NT2/D1 (cell line): ENCODE measurements at regions not wholly inside any gene's neighbourhood (a gene's known extent, or its start where the extent isn't known, plus 50 kb on each side); places are given as distances from the start of the nearest gene placed in this dataset.

ENCODE experiments used
- DNase-seq: peaks from one replicate; pipeline ENCODE4 v3.0.0-alpha.2; 2011; ENCODE audit warnings: low read depth, low spot score
- H3K27me3 ChIP-seq: 2 replicates; pipeline ENCODE4 v1.6.0; 2011; ENCODE audit warnings: mild to moderate bottlenecking; ENCODE audit not compliant: insufficient read length, insufficient read depth
- H3K36me3 ChIP-seq: 2 replicates; pipeline ENCODE4 v1.6.1; 2011; ENCODE audit warnings: mild to moderate bottlenecking, low read length, mixed read lengths; ENCODE audit not compliant: insufficient read depth, insufficient read length
- H3K4me1 ChIP-seq: 2 replicates; pipeline ENCODE4 v1.5.1; 2011; ENCODE audit not compliant: insufficient read depth, insufficient read length
- H3K4me3 ChIP-seq: 2 replicates; pipeline ENCODE4 v1.5.1; 2011; ENCODE audit warnings: low read depth; ENCODE audit not compliant: insufficient read length
- H3K9ac ChIP-seq: 2 replicates; pipeline ENCODE4 v1.6.0; 2011; ENCODE audit warnings: low read depth; ENCODE audit not compliant: insufficient read length
- H3K9me3 ChIP-seq: 2 replicates; pipeline ENCODE4 v1.5.1; 2011; ENCODE audit warnings: mild to moderate bottlenecking, low read length; ENCODE audit not compliant: insufficient read depth
- SUZ12 ChIP-seq: IDR thresholded peaks from 2 replicates; pipeline ENCODE4 v1.6.1; 2011; ENCODE audit not compliant: insufficient read length, insufficient read depth; ENCODE audit errors: extremely low read depth
- YY1 ChIP-seq: IDR thresholded peaks from 2 replicates; pipeline ENCODE4 v1.6.1; 2011; ENCODE audit not compliant: insufficient read length, insufficient read depth
- ZNF274 ChIP-seq: IDR thresholded peaks from 2 replicates; pipeline ENCODE4 v1.6.1; 2011; ENCODE audit warnings: mild to moderate bottlenecking, low read depth, low read length

DNA sequence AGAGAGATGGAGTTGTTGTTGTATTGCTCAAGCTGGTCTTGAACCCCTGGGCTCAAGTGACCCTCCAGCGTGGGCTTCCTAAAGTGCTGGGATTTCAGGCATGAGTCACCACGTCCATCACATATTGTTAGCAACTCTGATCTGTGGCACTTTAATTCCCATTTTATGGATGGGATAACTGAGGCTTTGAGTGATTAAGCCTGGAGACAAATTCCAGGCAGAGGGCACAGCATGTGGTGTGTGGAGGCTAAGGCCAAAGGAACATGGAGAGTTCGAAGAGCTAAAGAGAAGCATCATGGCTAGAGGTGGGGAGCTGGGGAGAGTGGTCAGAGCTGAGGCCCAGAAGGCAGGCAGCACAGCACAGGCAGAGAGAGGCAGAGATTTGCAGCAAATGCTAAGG is 458.4 kb downstream of the XPNPEP1 start:
- no peaks in the 10 kb centered on the region for H3K9me3 ChIP-seq
- H3K9ac ChIP-seq: no peak overlapping the region
- no peaks in the 10 kb centered on the region for H3K27me3 ChIP-seq
- no peaks in the 10 kb centered on the region for H3K4me1 ChIP-seq
- DNase-seq: no peak
- no peak overlapping the region for H3K4me3 ChIP-seq
- TF ChIP-seq YY1 (no peak), ZNF274 (no peak), SUZ12 (no peak)
- H3K36me3 ChIP-seq: no peaks in the 10 kb centered on the region

DNA sequence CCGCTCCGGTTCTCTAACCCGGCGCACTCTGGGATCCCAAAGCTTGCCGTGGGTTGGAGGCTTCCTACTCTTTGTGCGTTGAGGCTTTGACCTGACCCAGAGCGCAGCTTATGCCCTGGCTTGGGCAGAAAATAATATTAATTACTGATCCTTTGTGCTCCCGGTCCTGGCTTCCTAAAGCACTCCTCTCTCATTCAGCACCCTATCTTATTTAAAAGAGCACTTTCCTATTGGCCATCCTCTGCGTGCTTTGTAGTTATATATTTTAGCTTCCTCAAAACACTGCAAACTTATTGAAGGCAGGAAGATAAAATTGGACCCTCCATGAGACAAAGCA is 466.0 kb downstream of the XPNPEP1 start:
- Histone ChIP-seq H3K4me1 (no peaks in the 10 kb centered on the region), H3K36me3 (no peaks in the 10 kb centered on the region), H3K4me3 (peak overlapping the region; percentile 49), H3K9ac (peak overlapping the region; percentile 67), H3K9me3 (peaks cover 4% of the 10 kb centered on the region; the same call in 1 of the 2 replicates), H3K27me3 (peaks cover 28% of the 10 kb centered on the region)
- DNase-seq: no peak
- TF ChIP-seq SUZ12 (no peak), ZNF274 (no peak), YY1 (no peak)

DNA sequence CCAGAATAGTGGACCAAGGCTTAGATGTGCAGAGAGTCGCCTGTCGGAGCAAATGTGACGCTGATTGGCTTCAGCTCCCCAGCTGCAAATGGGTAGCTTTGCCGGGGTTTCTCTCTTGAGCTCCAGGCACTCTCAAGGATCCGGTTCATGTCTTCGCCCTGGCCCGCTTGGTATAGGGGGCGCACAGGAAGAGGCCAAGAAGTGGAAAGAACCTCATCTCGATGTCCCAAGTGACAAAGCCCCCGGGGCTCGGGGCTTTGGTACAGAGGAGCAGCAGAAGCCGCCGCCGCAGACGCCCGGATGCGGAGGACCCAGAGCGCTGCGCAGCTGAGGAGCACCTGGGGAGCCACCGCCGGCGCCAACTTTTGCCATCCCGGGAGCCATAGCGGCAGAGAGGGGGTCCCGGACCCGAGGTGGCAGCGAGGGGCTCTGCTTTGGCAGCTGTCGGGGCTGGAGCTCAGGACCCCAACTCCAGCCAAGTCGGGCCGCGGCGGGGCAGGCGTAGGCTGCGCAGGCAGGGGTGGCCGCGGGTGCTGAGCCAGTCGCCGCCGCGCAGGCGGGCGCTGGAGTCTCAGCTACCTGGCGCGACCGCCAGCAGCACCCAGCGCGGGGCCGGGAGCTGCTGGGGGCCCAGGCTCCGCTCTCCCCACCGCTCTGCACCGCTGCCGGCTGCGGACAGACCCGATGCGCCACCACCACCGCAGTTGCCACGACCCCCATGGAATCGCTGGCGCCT is 466.6 kb downstream of the XPNPEP1 start:
- peaks cover 28% of the 10 kb centered on the region for H3K27me3 ChIP-seq
- TF ChIP-seq SUZ12: no peak
- TF ChIP-seq ZNF274: no peak
- TF ChIP-seq YY1: no peak
- DNase-seq: peak; percentile 27
- no peaks in the 10 kb centered on the region for H3K4me1 ChIP-seq
- H3K36me3 ChIP-seq: no peaks in the 10 kb centered on the region
- H3K9ac ChIP-seq: peak overlapping the region; percentile 67
- H3K9me3 ChIP-seq: peaks cover 4% of the 10 kb centered on the region; the same call in 1 of the 2 replicates
- H3K4me3 ChIP-seq: peak overlapping the region; percentile 49

DNA sequence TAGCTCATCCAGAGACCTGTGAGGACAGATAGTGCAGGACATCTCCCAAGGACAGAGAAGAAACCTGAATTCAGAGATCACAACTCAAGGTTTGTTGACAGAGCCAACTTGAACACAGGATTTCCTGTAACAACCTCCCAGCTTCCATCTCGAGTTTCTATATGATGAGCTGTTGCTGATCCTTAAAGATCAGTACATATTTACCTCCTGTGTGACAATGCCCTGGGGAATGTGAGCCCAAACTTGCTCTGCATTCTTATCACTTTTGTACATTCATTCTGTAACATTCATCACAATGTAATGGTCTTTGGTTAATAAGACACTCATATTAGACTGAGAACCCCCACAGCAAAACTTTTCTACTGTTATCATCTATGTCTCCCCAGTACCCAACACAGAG is 468.6 kb downstream of the XPNPEP1 start:
- Histone ChIP-seq H3K9ac (no peak overlapping the region), H3K9me3 (peaks cover 4% of the 10 kb centered on the region; the same call in 1 of the 2 replicates), H3K4me1 (no peaks in the 10 kb centered on the region), H3K36me3 (no peaks in the 10 kb centered on the region), H3K27me3 (peaks cover 28% of the 10 kb centered on the region), H3K4me3 (no peak overlapping the region)
- no peak for DNase-seq
- TF ChIP-seq SUZ12 (no peak), YY1 (no peak)

DNA sequence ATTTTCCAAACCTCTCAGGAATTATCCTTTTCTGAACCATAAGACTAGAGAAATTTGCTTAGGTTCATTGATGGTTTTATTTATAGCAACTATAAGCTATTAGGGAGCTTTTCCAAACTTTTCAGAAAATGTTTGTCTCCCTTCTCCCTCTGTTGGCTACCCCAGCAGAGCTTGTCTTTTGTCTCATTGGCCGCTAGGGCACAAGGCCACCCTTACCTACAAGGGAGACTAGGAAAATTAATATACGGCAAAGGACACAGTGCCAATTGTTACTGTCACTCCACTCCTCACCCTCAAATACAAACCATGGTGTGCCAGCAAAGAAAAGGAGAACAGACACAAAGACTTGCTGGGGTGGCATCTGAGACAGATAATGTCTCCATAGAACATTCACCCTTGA is 471.4 kb downstream of the XPNPEP1 start:
- H3K9ac ChIP-seq: no peak overlapping the region
- H3K27me3 ChIP-seq: peaks cover 11% of the 10 kb centered on the region
- H3K9me3 ChIP-seq: no peaks in the 10 kb centered on the region
- H3K36me3 ChIP-seq: no peaks in the 10 kb centered on the region
- no peak for DNase-seq
- TF ChIP-seq ZNF274 (no peak), YY1 (no peak)
- no peaks in the 10 kb centered on the region for H3K4me1 ChIP-seq
- no peak overlapping the region for H3K4me3 ChIP-seq

DNA sequence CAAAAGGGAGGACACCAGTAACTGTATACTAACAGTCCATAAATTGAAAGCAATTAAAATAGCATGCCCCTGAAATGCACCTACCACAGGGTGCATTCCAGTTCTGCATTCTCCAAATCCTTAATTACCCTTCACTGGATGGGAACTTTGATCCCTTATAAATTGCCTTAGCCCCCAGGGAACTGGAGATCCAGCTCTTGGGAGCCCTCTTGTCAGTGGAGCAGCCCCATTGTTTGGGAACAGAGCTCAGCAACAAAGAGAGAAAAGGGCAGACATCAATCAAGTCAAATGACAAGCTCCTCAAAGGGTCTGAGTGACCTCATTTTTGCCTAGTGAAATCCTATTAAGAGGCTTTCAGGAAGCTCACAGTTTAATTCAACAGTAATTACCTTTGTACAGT is 472.6 kb downstream of the XPNPEP1 start:
- TF ChIP-seq ZNF274: no peak
- H3K9me3 ChIP-seq: no peaks in the 10 kb centered on the region

DNA sequence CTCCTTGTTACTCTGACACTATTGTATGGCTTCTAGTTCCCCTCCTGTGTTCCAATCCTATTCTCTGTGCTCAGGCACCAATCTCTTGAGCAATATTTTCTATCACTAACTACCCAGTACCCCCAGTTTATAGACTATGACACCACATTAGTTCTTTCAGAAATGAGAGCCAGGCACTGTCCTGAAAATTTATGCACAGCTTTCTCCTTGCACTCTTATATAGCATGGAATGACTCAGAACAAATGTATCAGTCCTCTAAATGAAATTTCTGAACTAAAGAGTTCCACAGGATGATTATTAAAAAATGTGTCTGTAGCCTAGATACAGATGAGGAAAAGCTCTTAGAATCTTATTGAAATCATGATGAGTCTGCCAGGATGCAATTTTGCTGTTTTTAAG is 489.9 kb downstream of the XPNPEP1 start:
- Histone ChIP-seq H3K9ac (no peak overlapping the region), H3K27me3 (no peaks in the 10 kb centered on the region), H3K36me3 (no peaks in the 10 kb centered on the region), H3K4me3 (no peak overlapping the region), H3K4me1 (no peaks in the 10 kb centered on the region), H3K9me3 (no peaks in the 10 kb centered on the region)
- TF ChIP-seq ZNF274 (no peak), YY1 (no peak), SUZ12 (no peak)
- DNase-seq: no peak

More for the DNA sequence above, 472.6 kb downstream of the XPNPEP1 start:
- Histone ChIP-seq H3K9ac (no peak overlapping the region), H3K4me3 (no peak overlapping the region), H3K27me3 (peaks cover 2% of the 10 kb centered on the region), H3K36me3 (no peaks in the 10 kb centered on the region), H3K4me1 (no peaks in the 10 kb centered on the region)
- peak; percentile 32 for DNase-seq

DNA sequence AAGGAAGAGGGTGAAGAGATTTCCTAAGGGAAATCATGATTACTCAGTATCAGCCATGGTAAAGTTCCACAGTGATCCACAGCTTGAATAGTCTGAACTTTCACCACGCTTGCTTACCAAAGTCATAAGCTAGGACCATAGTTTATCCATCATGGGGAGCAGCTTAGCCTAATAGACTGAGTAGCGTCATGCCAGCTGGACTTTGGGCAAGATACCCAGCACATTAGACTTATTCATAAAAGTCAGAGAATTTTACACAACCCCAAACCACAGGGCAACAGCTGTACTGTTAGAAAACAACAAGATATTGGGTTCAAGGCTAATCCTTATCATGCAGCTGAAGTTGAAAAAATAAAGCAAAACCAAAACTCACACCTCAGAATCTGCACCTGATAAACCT is 491.0 kb downstream of the XPNPEP1 start:
- no peak for DNase-seq
- H3K4me1 ChIP-seq: no peaks in the 10 kb centered on the region
- no peaks in the 10 kb centered on the region for H3K9me3 ChIP-seq
- H3K4me3 ChIP-seq: no peak overlapping the region
- H3K9ac ChIP-seq: no peak overlapping the region
- H3K27me3 ChIP-seq: no peaks in the 10 kb centered on the region
- no peak for TF ChIP-seq YY1
- no peak for TF ChIP-seq SUZ12
- TF ChIP-seq ZNF274: no peak
- no peaks in the 10 kb centered on the region for H3K36me3 ChIP-seq
